Hepatocyte (in vitro differentiated cells): ENCODE measurements at regions not wholly inside any gene's neighbourhood (a gene's known extent, or its start where the extent isn't known, plus 50 kb on each side); places are given as distances from the start of the nearest gene placed in this dataset.

ENCODE experiments used
- CTCF ChIP-seq: fragments of 200-600 bp; sonication (generic); IDR thresholded peaks from 2 replicates; pipeline ENCODE4 v1.5.1; 2016; ENCODE audit warnings: antibody characterized with exemption, mild to moderate bottlenecking; ENCODE audit not compliant: poor library complexity
- EZH2 ChIP-seq: fragments of 200-600 bp; sonication (generic); IDR thresholded peaks from 2 replicates; pipeline ENCODE4 v1.6.1; 2016; ENCODE audit warnings: antibody characterized with exemption, mild to moderate bottlenecking, borderline replicate concordance

- TF ChIP-seq CTCF, result no peak
- TF ChIP-seq EZH2, result no peak
Measured at GRCh38 chrX:125439194-125439849, 119.7 kb downstream of the TEX13C start.
